Activated naive CD4-positive, alpha-beta T cell treated with anti-CD3 and anti-CD28 coated beads for 36 hours (primary cell): ENCODE measurements at regions not wholly inside any gene's neighbourhood (a gene's known extent, or its start where the extent isn't known, plus 50 kb on each side); places are given as distances from the start of the nearest gene placed in this dataset.

Experiments used
- CTCF ChIA-PET: fragments of 350-600 bp; sonication (Branson Sonifier 250); formaldehyde crosslinking; loops from one replicate; lab custom pipeline; 2021; ENCODE audit warnings: antibody characterized with exemption; lab: Charles Lee
- DNase-seq: peaks from one replicate; pipeline ENCODE4 v3.0.0-alpha.2; 2020
- H3K27ac Mint-ChIP-seq: one replicate; pipeline ENCODE4 v1.8.0; 2021; ENCODE audit warnings: mild to moderate bottlenecking, mixed read lengths
- H3K27me3 Mint-ChIP-seq: one replicate; pipeline ENCODE4 v1.8.0; 2021; ENCODE audit warnings: low read depth, mixed read lengths
- H3K36me3 Mint-ChIP-seq: one replicate; pipeline ENCODE4 v1.8.0; 2021; ENCODE audit warnings: low read depth, mixed read lengths
- H3K4me1 Mint-ChIP-seq: one replicate; pipeline ENCODE4 v1.8.0; 2021; ENCODE audit warnings: low read depth, mixed read lengths
- H3K4me3 Mint-ChIP-seq: one replicate; pipeline ENCODE4 v1.8.0; 2021; ENCODE audit warnings: mild to moderate bottlenecking, moderate library complexity, mixed read lengths
- H3K9me3 Mint-ChIP-seq: one replicate; pipeline ENCODE4 v1.8.0; 2021; ENCODE audit warnings: mixed read lengths
- intact Hi-C: fragments of 100-400 bp; cut with micrococcal nuclease; formaldehyde crosslinking; loops from one replicate; pipeline ENCODE4 v1.15.1; 2023

DNA sequence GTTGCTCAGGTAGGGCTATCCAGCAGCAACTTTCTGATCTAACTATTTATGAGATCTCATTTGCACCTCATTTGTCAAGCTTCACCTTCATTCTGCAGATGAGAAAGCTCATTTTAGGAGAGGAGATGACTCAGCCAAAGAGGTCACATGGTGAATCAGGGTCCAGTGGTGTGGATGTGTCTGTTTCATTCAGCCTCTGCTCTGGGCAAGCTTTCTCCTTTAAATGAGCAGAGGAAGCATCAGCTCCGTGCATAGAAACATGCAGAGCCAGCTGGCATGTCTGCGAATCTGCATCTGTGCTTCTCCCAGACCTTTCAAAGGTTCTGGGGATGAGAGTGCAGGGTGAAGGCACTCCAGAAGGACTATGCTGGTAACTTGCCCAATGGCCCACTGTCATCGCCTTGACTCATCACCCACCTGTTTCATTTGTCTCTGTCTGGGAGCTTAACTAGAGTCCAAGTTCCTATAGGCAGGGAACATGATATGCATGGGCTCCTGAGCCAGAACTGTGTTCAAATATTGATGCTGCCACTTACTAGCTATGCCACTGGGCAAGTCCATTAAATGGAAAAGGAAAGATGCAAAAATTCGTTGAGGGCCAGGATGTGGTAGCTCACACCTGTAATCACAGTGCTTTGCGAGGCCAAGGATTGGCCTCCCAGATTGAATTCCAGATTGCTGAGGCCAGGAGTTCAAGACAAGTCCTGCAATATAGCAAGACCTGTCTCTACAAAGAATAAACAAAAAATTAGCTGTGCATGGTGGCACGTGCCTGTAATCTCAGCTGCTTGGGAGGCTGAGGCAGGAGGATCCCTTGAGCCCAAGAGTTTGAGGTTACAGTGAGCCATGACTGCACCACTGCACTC is 67.1 kb upstream of the NLK start:
- H3K27ac Mint-ChIP-seq, result no peak overlapping the region
- H3K9me3 Mint-ChIP-seq, result no peaks in the 10 kb centered on the region
- no peaks in the 10 kb centered on the region for H3K4me1 Mint-ChIP-seq
- no peaks in the 10 kb centered on the region for H3K27me3 Mint-ChIP-seq
- DNase-seq, result no peak
- CTCF ChIA-PET, result interaction anchor here (0.7 kb wide), 1 partner anchor 199 kb away, joined by 3 read pairs; no protein-coding TSS in a partner anchor
- H3K4me3 Mint-ChIP-seq, result no peak overlapping the region
- intact Hi-C loops, result loop anchor here (10.0 kb wide), 1 partner anchor 61 kb away; no protein-coding TSS in a partner anchor
- H3K36me3 Mint-ChIP-seq, result no peaks in the 10 kb centered on the region

DNA sequence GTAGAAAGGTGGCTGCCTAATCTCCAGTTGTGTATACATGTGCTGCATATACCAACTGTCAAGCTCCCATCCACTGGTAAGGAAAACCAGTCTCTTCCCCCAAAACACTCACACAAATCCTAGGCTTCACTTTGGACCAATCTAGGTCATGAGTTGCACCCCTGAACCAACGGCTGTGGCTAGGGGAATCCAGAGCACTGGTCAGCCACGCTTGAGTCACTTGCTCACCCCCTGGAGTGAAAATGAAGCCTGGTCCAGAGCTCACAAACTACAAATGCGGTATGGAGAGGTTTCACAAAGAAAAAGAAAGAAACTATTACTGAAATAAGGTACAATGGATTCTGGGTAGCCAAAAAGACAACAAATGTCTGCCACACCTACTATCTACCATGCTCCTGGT is 66.1 kb upstream of the NLK start:
- Mint-ChIP-seq H3K27me3 (no peaks in the 10 kb centered on the region), H3K4me3 (no peak overlapping the region), H3K27ac (no peak overlapping the region), H3K9me3 (no peaks in the 10 kb centered on the region), H3K4me1 (no peaks in the 10 kb centered on the region), H3K36me3 (no peaks in the 10 kb centered on the region)
- intact Hi-C loops, result loop anchor here (10.0 kb wide), 1 partner anchor 62 kb away; no protein-coding TSS in a partner anchor
- no peak for DNase-seq
- CTCF ChIA-PET, result no interaction called here

GRCh38 chr17:27977751-27978688 is 64.5 kb upstream of the NLK start:
- intact Hi-C loops, result loop anchor here (10.0 kb wide), 1 partner anchor 63 kb away; no protein-coding TSS in a partner anchor
- H3K4me3 Mint-ChIP-seq, result no peak overlapping the region
- H3K4me1 Mint-ChIP-seq, result no peaks in the 10 kb centered on the region
- CTCF ChIA-PET, result interaction anchor here (0.7 kb wide), 1 partner anchor 20 kb away, joined by 3 read pairs; no protein-coding TSS in a partner anchor
- no peak overlapping the region for H3K27ac Mint-ChIP-seq
- DNase-seq, result no peak
- H3K27me3 Mint-ChIP-seq, result no peaks in the 10 kb centered on the region
- no peaks in the 10 kb centered on the region for H3K9me3 Mint-ChIP-seq
- H3K36me3 Mint-ChIP-seq, result no peaks in the 10 kb centered on the region

DNA sequence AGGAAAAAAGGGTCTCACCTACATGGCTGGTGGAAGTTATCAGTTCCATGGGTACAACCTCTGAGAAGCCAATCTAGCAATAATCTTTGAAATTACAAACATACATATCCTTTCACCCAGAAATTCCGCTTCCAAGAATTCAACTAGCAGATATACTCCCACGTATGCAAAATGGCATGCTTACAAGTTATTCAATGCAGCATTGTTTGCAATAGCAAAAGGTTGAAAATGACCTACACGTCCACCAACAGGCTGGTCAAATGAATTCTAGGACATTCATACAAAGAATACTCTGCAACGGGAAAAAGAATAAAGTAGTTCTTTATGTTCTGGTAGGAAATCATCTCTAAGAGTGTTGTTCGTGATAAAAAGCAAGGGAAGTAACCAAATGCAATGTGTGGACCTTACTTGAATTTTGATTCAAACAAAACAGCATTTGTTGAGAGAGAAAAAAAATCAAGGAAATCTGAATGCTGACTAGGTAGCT is 63.7 kb upstream of the NLK start:
- H3K27me3 Mint-ChIP-seq, result no peaks in the 10 kb centered on the region
- CTCF ChIA-PET, result no interaction called here
- H3K9me3 Mint-ChIP-seq, result no peaks in the 10 kb centered on the region
- no peak overlapping the region for H3K4me3 Mint-ChIP-seq
- DNase-seq, result no peak
- intact Hi-C loops, result loop anchor here (10.0 kb wide), 1 partner anchor 64 kb away; no protein-coding TSS in a partner anchor
- H3K36me3 Mint-ChIP-seq, result no peaks in the 10 kb centered on the region
- no peak overlapping the region for H3K27ac Mint-ChIP-seq
- H3K4me1 Mint-ChIP-seq, result no peaks in the 10 kb centered on the region

- H3K4me3 Mint-ChIP-seq, result no peak overlapping the region
- no peak for DNase-seq
- H3K4me1 Mint-ChIP-seq, result peaks cover 4% of the 10 kb centered on the region
- H3K27ac Mint-ChIP-seq, result no peak overlapping the region
- H3K36me3 Mint-ChIP-seq, result no peaks in the 10 kb centered on the region
- H3K9me3 Mint-ChIP-seq, result no peaks in the 10 kb centered on the region
- H3K27me3 Mint-ChIP-seq, result peaks cover 4% of the 10 kb centered on the region
- CTCF ChIA-PET, result no interaction called here
- intact Hi-C loops, result no loop called here
These were observed 62.4 kb upstream of the NLK start for GRCh38 chr17:27980043-27980442.

DNA sequence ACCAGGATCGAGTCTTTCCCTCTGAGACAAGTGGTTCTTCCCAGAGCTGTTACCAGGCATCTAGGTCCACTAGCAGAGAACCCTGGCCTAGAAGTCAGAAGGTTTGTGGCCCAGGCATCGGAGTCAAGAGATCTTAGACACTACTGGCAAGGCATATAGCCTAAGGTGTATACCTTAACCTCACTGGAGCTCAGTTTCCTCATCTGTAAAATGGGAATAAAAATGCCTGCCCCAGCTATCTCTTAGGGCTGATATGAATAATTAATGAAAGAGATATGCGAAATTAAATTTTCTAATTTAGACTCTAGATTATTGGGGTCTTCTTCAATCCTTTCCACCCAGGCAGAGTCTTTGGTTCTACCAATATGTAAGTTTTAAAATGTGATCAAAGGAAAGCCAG is 60.5 kb upstream of the NLK start:
- H3K4me1 Mint-ChIP-seq, result peaks cover 4% of the 10 kb centered on the region
- CTCF ChIA-PET, result no interaction called here
- H3K4me3 Mint-ChIP-seq, result no peak overlapping the region
- no peak for DNase-seq
- H3K9me3 Mint-ChIP-seq, result no peaks in the 10 kb centered on the region
- no peaks in the 10 kb centered on the region for H3K36me3 Mint-ChIP-seq
- no peak overlapping the region for H3K27ac Mint-ChIP-seq
- intact Hi-C loops, result no loop called here
- H3K27me3 Mint-ChIP-seq, result peaks cover 10% of the 10 kb centered on the region

- no peak overlapping the region for H3K27ac Mint-ChIP-seq
- H3K27me3 Mint-ChIP-seq, result peaks cover 10% of the 10 kb centered on the region
- peaks cover 4% of the 10 kb centered on the region for H3K4me1 Mint-ChIP-seq
- H3K9me3 Mint-ChIP-seq, result no peaks in the 10 kb centered on the region
- no peak overlapping the region for H3K4me3 Mint-ChIP-seq
- no peaks in the 10 kb centered on the region for H3K36me3 Mint-ChIP-seq
- intact Hi-C loops, result no loop called here
- CTCF ChIA-PET, result interaction anchor here (0.7 kb wide), 1 partner anchor 177 kb away, joined by 3 read pairs; no protein-coding TSS in a partner anchor
- DNase-seq, result no peak
These were observed 59.8 kb upstream of the NLK start for GRCh38 chr17:27982688-27983087.

DNA sequence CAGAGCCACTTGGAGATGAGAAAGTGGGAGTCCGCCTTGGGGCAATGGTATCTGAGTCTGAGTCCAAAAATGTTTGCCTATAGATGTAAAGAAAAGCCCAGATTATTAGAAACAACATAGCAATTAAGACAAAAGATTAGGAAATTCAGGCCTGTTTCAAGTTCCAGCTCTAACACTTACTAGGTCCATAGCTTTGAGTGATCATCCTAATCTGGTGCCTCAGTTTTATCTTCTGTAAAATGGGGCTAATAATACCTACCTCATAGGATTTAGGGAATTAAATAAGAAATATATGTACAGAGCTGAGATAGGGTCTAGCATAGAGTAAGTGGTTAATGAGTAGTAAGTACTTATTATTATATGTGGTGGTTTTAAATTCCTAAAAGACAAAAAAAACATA is 58.6 kb upstream of the NLK start:
- H3K36me3 Mint-ChIP-seq, result no peaks in the 10 kb centered on the region
- H3K27ac Mint-ChIP-seq, result no peak overlapping the region
- CTCF ChIA-PET, result no interaction called here
- no peaks in the 10 kb centered on the region for H3K9me3 Mint-ChIP-seq
- DNase-seq, result no peak
- peaks cover 4% of the 10 kb centered on the region for H3K4me1 Mint-ChIP-seq
- intact Hi-C loops, result no loop called here
- H3K4me3 Mint-ChIP-seq, result no peak overlapping the region
- peaks cover 10% of the 10 kb centered on the region for H3K27me3 Mint-ChIP-seq

DNA sequence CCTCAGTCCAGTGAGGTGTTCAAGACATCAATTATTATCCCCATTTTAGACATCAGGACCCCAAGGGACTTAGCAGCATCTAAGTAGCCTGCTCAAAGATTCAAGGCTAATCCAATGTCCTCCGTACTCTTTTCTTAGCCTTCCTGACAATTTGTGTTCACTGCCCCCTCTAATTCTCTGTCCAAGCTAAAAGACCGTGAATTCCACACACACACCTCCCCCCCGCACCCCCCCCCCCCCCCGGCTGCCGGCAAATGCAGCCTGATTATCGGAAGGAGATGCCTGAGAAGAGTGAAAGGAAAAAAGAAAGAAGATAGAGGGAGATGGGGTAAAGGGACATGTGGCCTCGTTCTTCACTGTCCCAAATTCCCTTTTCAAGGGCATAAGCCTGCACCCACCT is 58.1 kb upstream of the NLK start:
- H3K4me3 Mint-ChIP-seq, result no peak overlapping the region
- no peaks in the 10 kb centered on the region for H3K36me3 Mint-ChIP-seq
- no peak for DNase-seq
- CTCF ChIA-PET, result no interaction called here
- no peak overlapping the region for H3K27ac Mint-ChIP-seq
- peaks cover 10% of the 10 kb centered on the region for H3K27me3 Mint-ChIP-seq
- H3K4me1 Mint-ChIP-seq, result peaks cover 4% of the 10 kb centered on the region
- H3K9me3 Mint-ChIP-seq, result no peaks in the 10 kb centered on the region
- intact Hi-C loops, result no loop called here

DNA sequence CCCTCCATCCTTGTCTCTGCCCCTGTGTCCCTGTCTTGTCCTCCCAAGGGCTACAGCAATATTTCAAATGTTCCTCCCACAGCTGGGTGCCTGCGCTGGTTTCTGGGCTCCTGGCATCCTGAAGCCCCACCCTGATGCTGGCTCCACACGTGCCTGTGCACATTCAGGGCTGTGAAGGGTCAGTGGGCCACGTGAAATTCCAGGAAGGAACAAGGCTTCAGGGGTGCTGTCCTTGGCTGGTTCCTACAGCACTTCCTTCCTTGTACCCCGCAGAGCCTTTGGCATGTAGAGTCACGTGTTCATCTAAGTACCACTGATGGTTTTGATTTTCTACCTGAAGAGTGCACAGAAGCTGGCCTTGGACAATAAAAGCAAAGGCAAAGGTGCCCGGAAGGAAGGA is 57.7 kb upstream of the NLK start:
- Mint-ChIP-seq H3K9me3 (no peaks in the 10 kb centered on the region), H3K27me3 (peaks cover 10% of the 10 kb centered on the region), H3K4me1 (peaks cover 4% of the 10 kb centered on the region), H3K27ac (no peak overlapping the region), H3K36me3 (no peaks in the 10 kb centered on the region), H3K4me3 (no peak overlapping the region)
- CTCF ChIA-PET, result no interaction called here
- intact Hi-C loops, result no loop called here
- DNase-seq, result no peak

DNA sequence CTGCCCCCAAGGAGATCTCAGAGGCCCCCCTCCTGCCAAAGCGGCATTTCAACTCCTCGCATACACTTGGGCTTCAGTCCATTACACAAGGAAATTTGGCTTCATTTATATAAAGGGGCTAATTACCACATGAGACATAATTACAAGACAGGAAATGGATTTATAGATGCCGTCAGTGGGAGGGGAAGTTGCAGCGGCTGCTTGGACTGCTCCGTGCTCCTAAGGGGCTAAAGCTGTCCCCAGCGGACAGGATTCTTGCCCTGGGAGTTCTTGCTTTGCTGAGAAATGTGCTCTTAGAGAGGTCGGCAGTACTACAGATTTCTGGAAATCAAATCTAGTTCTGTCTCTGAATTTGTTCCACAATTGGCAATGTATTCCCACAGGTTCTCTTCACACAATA is 57.2 kb upstream of the NLK start:
- Mint-ChIP-seq H3K36me3 (no peaks in the 10 kb centered on the region), H3K4me3 (no peak overlapping the region)
- CTCF ChIA-PET, result no interaction called here

DNA sequence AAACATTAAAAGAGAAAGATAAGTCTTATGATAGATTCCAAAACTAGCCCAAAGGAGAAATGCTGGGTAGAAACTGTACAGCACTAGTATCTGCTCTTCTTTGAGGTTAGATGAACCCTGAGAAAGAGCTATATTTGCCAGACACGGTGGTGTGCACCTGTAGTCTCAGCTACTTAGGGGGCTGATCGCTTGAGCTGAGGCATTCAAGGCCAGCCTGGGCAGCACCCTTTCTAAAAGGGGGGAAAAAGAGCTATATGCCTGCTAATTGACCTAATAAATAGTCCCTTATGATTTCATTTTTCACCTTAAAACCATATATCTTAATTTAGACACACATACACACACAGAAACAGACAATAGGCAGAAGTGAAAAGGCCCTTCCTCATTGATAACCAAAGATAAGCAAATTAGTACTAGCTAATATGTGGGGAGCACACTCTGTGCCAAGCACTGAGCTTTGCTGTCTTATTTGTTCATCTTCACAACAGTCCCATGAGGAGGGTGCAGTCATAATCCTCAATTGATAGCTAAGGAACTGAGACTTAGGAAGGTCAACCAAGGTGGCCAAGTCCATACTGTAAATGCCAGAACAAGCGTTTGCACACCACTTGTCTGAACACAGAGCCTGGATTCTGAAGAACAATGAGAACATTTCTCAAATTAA is 56.6 kb upstream of the NLK start:
- intact Hi-C loops, result no loop called here
- H3K27ac Mint-ChIP-seq, result no peak overlapping the region
- H3K27me3 Mint-ChIP-seq, result peaks cover 10% of the 10 kb centered on the region
- no peak for DNase-seq
- CTCF ChIA-PET, result no interaction called here
- H3K9me3 Mint-ChIP-seq, result no peaks in the 10 kb centered on the region
- no peaks in the 10 kb centered on the region for H3K36me3 Mint-ChIP-seq
- no peak overlapping the region for H3K4me3 Mint-ChIP-seq
- H3K4me1 Mint-ChIP-seq, result peaks cover 4% of the 10 kb centered on the region

More for the DNA sequence above, 57.2 kb upstream of the NLK start:
- intact Hi-C loops, result no loop called here
- Mint-ChIP-seq H3K27ac (no peak overlapping the region), H3K4me1 (peaks cover 4% of the 10 kb centered on the region), H3K9me3 (no peaks in the 10 kb centered on the region), H3K27me3 (peaks cover 10% of the 10 kb centered on the region)
- DNase-seq, result no peak
